Fibroblast of lung (primary cell): ENCODE measurements at regions not wholly inside any gene's neighbourhood (a gene's known extent, or its start where the extent isn't known, plus 50 kb on each side); places are given as distances from the start of the nearest gene placed in this dataset.

ENCODE experiments used
- CTCF ChIP-seq, 2 donors: IDR thresholded peaks in 1 of 2; conservative IDR thresholded peaks in 1 of 2; 1 replicate in 1 of 2; 2 replicates in 1 of 2; pipeline ENCODE4 v1.5.1; 2011 to 2012; ENCODE audit warnings: low read length in 2 of 2, control low read depth in 1 of 2, inconsistent platforms in 1 of 2, low read depth in 1 of 2, mild to moderate bottlenecking in 1 of 2
- EZH2 ChIP-seq: IDR thresholded peaks from 2 replicates; pipeline ENCODE4 v1.5.1; 2012; ENCODE audit warnings: low read length, control low read depth, mild to moderate bottlenecking; ENCODE audit errors: missing control alignments

GRCh38 chr15:46121441-46121840 lies 486.6 kb downstream of the SQOR start:
- TF ChIP-seq CTCF (conservative IDR thresholded peaks at IDR 0.05 in 1 of 2, IDR thresholded peaks at IDR 0.05 in 1 of 2; ENCODE audit: low read depth in 1 of 2, low read length in 2 of 2), result no peak
- no peak for TF ChIP-seq EZH2
